ENCODE measurements at regions not wholly inside any gene's neighbourhood (a gene's known extent, or its start where the extent isn't known, plus 50 kb on each side); places are given as distances from the start of the nearest gene placed in this dataset.

DNA sequence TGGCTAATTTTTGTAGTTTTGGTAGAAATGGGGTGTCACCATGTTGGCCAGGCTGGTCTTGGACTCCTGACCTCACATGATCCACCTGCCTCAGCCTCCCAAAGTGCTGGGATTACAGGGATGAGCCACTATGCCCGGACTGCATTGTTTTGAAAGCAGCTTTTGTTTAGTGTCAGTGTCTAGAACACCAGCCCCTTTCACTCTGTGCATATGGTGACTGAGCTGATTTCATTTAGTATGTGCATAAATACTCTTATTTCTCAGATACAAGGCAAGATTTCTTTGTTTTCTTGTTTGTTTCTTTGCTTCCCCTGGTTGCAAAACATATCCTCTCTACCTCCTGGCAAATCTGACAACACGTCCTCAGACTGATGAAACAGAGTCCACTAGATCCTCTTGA is 152.8 kb upstream of the CHD6 start:
- no peak for FAIRE-seq
- intact Hi-C loops (cut with micrococcal nuclease; ENCODE audit: unreplicated experiment): no loop called here
- TF ChIP-seq ZNF217 (IDR thresholded peaks at IDR 0.05) (no peak), STAT1 (conservative IDR thresholded peaks at IDR 0.05) (no peak), NR2C1 (IDR thresholded peaks at IDR 0.05) (no peak), TAF1 (IDR thresholded peaks at IDR 0.05; ENCODE audit: borderline replicate concordance, low read depth, low read length) (no peak), SPI1 (IDR thresholded peaks at IDR 0.05; ENCODE audit: borderline replicate concordance, insufficient read depth, low read depth, low read length) (no peak), SREBF1 (IDR thresholded peaks at IDR 0.05; ENCODE audit: low read length) (no peak), HCFC1 (IDR thresholded peaks at IDR 0.05; ENCODE audit: low read length) (no peak), IRF4 (IDR thresholded peaks at IDR 0.05; ENCODE audit: low read depth, low read length) (no peak)
- TF ChIP-seq, protein P1, sequence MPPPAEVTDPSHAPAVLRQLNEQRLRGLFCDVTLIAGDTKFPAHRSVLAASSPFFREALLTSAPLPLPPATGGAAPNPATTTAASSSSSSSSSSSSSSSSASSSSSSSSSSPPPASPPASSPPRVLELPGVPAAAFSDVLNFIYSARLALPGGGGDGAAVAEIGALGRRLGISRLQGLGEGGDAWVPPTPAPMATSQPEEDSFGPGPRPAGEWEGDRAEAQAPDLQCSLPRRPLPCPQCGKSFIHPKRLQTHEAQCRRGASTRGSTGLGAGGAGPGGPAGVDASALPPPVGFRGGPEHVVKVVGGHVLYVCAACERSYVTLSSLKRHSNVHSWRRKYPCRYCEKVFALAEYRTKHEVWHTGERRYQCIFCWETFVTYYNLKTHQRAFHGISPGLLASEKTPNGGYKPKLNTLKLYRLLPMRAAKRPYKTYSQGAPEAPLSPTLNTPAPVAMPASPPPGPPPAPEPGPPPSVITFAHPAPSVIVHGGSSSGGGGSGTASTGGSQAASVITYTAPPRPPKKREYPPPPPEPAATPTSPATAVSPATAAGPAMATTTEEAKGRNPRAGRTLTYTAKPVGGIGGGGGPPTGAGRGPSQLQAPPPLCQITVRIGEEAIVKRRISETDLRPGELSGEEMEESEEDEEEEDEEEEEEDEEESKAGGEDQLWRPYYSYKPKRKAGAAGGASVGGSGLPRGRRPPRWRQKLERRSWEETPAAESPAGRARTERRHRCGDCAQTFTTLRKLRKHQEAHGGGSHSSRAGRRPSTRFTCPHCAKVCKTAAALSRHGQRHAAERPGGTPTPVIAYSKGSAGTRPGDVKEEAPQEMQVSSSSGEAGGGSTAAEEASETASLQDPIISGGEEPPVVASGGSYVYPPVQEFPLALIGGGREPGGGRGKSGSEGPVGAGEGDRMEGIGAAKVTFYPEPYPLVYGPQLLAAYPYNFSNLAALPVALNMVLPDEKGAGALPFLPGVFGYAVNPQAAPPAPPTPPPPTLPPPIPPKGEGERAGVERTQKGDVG (CRISPR knock-in tag; IDR thresholded peaks at IDR 0.05): no peak
- TF ChIP-seq, protein P2, sequence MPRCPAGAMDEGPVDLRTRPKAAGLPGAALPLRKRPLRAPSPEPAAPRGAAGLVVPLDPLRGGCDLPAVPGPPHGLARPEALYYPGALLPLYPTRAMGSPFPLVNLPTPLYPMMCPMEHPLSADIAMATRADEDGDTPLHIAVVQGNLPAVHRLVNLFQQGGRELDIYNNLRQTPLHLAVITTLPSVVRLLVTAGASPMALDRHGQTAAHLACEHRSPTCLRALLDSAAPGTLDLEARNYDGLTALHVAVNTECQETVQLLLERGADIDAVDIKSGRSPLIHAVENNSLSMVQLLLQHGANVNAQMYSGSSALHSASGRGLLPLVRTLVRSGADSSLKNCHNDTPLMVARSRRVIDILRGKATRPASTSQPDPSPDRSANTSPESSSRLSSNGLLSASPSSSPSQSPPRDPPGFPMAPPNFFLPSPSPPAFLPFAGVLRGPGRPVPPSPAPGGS (IDR thresholded peaks at IDR 0.05; ENCODE audit: borderline replicate concordance, insufficient read depth, low read depth, low read length, poor library complexity, severe bottlenecking): no peak
- TF ChIP-seq, protein P3, sequence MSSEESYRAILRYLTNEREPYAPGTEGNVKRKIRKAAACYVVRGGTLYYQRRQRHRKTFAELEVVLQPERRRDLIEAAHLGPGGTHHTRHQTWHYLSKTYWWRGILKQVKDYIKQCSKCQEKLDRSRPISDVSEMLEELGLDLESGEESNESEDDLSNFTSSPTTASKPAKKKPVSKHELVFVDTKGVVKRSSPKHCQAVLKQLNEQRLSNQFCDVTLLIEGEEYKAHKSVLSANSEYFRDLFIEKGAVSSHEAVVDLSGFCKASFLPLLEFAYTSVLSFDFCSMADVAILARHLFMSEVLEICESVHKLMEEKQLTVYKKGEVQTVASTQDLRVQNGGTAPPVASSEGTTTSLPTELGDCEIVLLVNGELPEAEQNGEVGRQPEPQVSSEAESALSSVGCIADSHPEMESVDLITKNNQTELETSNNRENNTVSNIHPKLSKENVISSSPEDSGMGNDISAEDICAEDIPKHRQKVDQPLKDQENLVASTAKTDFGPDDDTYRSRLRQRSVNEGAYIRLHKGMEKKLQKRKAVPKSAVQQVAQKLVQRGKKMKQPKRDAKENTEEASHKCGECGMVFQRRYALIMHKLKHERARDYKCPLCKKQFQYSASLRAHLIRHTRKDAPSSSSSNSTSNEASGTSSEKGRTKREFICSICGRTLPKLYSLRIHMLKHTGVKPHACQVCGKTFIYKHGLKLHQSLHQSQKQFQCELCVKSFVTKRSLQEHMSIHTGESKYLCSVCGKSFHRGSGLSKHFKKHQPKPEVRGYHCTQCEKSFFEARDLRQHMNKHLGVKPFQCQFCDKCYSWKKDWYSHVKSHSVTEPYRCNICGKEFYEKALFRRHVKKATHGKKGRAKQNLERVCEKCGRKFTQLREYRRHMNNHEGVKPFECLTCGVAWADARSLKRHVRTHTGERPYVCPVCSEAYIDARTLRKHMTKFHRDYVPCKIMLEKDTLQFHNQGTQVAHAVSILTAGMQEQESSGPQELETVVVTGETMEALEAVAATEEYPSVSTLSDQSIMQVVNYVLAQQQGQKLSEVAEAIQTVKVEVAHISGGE (CRISPR knock-in tag; IDR thresholded peaks at IDR 0.05): no peak
- TF ChIP-seq, protein P4, sequence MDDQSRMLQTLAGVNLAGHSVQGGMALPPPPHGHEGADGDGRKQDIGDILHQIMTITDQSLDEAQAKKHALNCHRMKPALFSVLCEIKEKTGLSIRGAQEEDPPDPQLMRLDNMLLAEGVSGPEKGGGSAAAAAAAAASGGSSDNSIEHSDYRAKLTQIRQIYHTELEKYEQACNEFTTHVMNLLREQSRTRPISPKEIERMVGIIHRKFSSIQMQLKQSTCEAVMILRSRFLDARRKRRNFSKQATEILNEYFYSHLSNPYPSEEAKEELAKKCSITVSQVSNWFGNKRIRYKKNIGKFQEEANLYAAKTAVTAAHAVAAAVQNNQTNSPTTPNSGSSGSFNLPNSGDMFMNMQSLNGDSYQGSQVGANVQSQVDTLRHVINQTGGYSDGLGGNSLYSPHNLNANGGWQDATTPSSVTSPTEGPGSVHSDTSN (IDR thresholded peaks at IDR 0.05; ENCODE audit: insufficient replicate concordance, low read depth, low read length): no peak

More for the DNA sequence above, 152.8 kb upstream of the CHD6 start:
- ChIA-PET CTCF (no interaction called here), RAD21 (ENCODE audit: unreplicated experiment) (no interaction called here), SMC1A (ENCODE audit: uncharacterized antibody, unreplicated experiment) (no interaction called here), POLR2A (no interaction called here)
- in situ Hi-C loops (cut with MboI): no loop called here
- no peaks in the 10 kb centered on the region for H4K20me1 ChIP-seq (ENCODE audit: control insufficient read depth, insufficient read depth)
- H3K27ac ChIP-seq (ENCODE audit: control insufficient read depth, insufficient read depth): no peak overlapping the region
- no peak overlapping the region for H2AFZ ChIP-seq (ENCODE audit: control insufficient read depth, low read depth, low read length)
- no peaks in the 10 kb centered on the region for H3K9me3 ChIP-seq (replicated peaks; ENCODE audit: control insufficient read depth, insufficient read depth, low read length)
- H3K4me2 ChIP-seq (ENCODE audit: control insufficient read depth, insufficient read depth): no peak overlapping the region
- no peaks in the 10 kb centered on the region for H3K4me1 ChIP-seq (ENCODE audit: control insufficient read depth, insufficient read depth, low read length)
- ATAC-seq (no peak), DNase-seq (ENCODE audit: low read depth, low spot score) (no peak)
- no TSS peak for BruUV-seq (replicated peaks)
- WGBS (ENCODE audit: insufficient coverage, insufficient replicate concordance, low lambda C conversion rate, missing lambda C conversion rate): 26% methylated on average over 2 of the region's 2 CpGs
- H3K79me2 ChIP-seq (ENCODE audit: control insufficient read depth, insufficient read depth, low read length): no peaks in the 10 kb centered on the region
- no peaks in the 10 kb centered on the region for H3K27me3 ChIP-seq (replicated peaks in 1 of 2; ENCODE audit: control insufficient read depth in 2 of 2, insufficient read depth in 2 of 2, low read length in 1 of 2)
- H3K4me3 ChIP-seq: no peak overlapping the region
- H3K9ac ChIP-seq (ENCODE audit: control insufficient read depth, insufficient read depth, low read length): no peak overlapping the region
- no peaks in the 10 kb centered on the region for H3K36me3 ChIP-seq (ENCODE audit: control insufficient read depth in 2 of 2, insufficient read depth in 2 of 2, low read length in 1 of 2)
